Activated CD8-positive, alpha-beta T cell treated with anti-CD3 and anti-CD28 coated beads for 36 hours (primary cell): ENCODE measurements at regions not wholly inside any gene's neighbourhood (a gene's known extent, or its start where the extent isn't known, plus 50 kb on each side); places are given as distances from the start of the nearest gene placed in this dataset.
"Not testable (repeated sequence)": the region's sequence is repeated elsewhere in the genome, so short reads cannot be mapped to it uniquely, and the experiment has no call there.

Experiments
- ATAC-seq: fragments of 200-7000 bp; cut with Tn5 transposase; one replicate; pipeline ENCODE4 v1.10.0; 2021; ENCODE audit warnings: mild to moderate bottlenecking, moderate library complexity
- CTCF ChIA-PET: fragments of 350-600 bp; sonication (Branson Sonifier 250); formaldehyde crosslinking; loops from one replicate; lab custom pipeline; 2021; ENCODE audit warnings: antibody characterized with exemption; lab: Charles Lee
- POLR2A ChIA-PET: fragments of 350-600 bp; sonication (Branson Sonifier 250); formaldehyde crosslinking; loops from one replicate; lab custom pipeline; 2021; ENCODE audit warnings: antibody characterized with exemption; lab: Charles Lee
- DNase-seq: peaks from one replicate; pipeline ENCODE4 v3.0.0-alpha.2; 2020
- H3K27ac Mint-ChIP-seq: one replicate; pipeline ENCODE4 v1.8.0; 2021; ENCODE audit warnings: mild to moderate bottlenecking, mixed read lengths
- H3K27me3 Mint-ChIP-seq: one replicate; pipeline ENCODE4 v1.8.0; 2021; ENCODE audit warnings: mixed read lengths
- H3K36me3 Mint-ChIP-seq: one replicate; pipeline ENCODE4 v1.8.0; 2021; ENCODE audit warnings: low read depth, mixed read lengths
- H3K4me1 Mint-ChIP-seq: one replicate; pipeline ENCODE4 v1.8.0; 2021; ENCODE audit warnings: low read depth, mixed read lengths
- H3K4me3 Mint-ChIP-seq: one replicate; pipeline ENCODE4 v1.8.0; 2021; ENCODE audit warnings: mild to moderate bottlenecking, moderate library complexity, mixed read lengths
- H3K9me3 Mint-ChIP-seq: one replicate; pipeline ENCODE4 v1.8.0; 2021; ENCODE audit warnings: mixed read lengths
- intact Hi-C: fragments of 100-400 bp; cut with micrococcal nuclease; formaldehyde crosslinking; loops from one replicate; pipeline ENCODE4 v1.10.0; 2022
- TF ChIP-seq, protein P1 (sequence below): fragments of 200-600 bp; IDR thresholded peaks from one replicate; pipeline ENCODE4 v1.8.0; 2022; ENCODE audit warnings: antibody characterized with exemption, mild to moderate bottlenecking

GRCh38 chr7:33794959-33795358 lies 110.4 kb upstream of the BMPER start:
- ATAC-seq (no peak), DNase-seq (no peak)
- Mint-ChIP-seq H3K4me1 (no peaks in the 10 kb centered on the region), H3K9me3 (no peaks in the 10 kb centered on the region), H3K27ac (no peak overlapping the region), H3K4me3 (no peak overlapping the region), H3K36me3 (no peaks in the 10 kb centered on the region), H3K27me3 (no peaks in the 10 kb centered on the region)
- intact Hi-C loops = no loop called here
- ChIA-PET CTCF (no interaction called here), POLR2A (no interaction called here)
- TF ChIP-seq, protein P1, sequence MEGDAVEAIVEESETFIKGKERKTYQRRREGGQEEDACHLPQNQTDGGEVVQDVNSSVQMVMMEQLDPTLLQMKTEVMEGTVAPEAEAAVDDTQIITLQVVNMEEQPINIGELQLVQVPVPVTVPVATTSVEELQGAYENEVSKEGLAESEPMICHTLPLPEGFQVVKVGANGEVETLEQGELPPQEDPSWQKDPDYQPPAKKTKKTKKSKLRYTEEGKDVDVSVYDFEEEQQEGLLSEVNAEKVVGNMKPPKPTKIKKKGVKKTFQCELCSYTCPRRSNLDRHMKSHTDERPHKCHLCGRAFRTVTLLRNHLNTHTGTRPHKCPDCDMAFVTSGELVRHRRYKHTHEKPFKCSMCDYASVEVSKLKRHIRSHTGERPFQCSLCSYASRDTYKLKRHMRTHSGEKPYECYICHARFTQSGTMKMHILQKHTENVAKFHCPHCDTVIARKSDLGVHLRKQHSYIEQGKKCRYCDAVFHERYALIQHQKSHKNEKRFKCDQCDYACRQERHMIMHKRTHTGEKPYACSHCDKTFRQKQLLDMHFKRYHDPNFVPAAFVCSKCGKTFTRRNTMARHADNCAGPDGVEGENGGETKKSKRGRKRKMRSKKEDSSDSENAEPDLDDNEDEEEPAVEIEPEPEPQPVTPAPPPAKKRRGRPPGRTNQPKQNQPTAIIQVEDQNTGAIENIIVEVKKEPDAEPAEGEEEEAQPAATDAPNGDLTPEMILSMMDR = no peak

DNA sequence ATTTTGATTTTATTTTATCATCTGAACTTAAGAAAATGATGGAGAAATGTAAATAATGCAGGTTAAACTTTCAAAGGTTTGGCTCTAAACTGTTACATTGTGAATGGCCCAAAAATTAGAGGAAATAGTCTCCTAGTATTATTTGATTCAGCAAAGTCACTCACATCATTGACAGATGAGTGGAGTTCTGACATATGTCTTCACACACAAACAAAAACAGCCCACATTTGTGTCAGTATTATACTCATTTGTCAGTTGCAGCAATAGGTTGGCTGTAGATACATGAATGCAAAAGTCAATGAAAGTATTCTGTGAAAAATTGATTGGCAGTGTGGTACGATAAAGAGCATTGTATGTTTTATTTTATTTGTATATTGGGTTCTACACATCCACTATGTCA lies 108.8 kb upstream of the BMPER start:
- TF ChIP-seq, protein P1 = no peak
- ATAC-seq (no peak), DNase-seq (no peak)
- ChIA-PET CTCF (no interaction called here), POLR2A (no interaction called here)
- H3K36me3 Mint-ChIP-seq = no peaks in the 10 kb centered on the region
- H3K4me1 Mint-ChIP-seq = no peaks in the 10 kb centered on the region
- H3K27me3 Mint-ChIP-seq = no peaks in the 10 kb centered on the region
- intact Hi-C loops = no loop called here
- H3K27ac Mint-ChIP-seq = no peak overlapping the region
- no peak overlapping the region for H3K4me3 Mint-ChIP-seq
- H3K9me3 Mint-ChIP-seq = no peaks in the 10 kb centered on the region

DNA sequence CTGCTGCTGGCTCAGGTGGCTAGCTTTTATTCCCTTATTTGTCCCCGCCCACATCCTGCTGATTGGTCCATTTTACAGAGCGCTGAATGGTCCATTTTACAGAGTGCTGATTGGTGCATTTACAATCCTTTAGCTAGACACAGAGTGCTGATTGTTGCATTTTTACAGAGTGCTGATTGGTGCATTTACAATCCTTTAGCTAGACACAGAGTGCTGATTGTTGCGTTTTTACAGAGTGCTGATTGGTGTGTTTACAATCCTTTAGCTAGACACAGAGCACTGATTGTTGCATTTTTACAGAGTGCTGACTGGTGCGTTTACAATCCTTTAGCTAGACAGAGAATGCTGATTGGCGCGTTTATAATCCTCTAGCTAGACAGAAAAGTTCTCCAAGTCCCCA lies 107.8 kb upstream of the BMPER start:
- H3K9me3 Mint-ChIP-seq, intact Hi-C loops, H3K36me3 Mint-ChIP-seq, H3K27me3 Mint-ChIP-seq, H3K27ac Mint-ChIP-seq, H3K4me1 Mint-ChIP-seq, POLR2A ChIA-PET, H3K4me3 Mint-ChIP-seq, ATAC-seq, DNase-seq: not testable (repeated sequence)
- CTCF ChIA-PET = interaction anchor here (1.4 kb wide), 1 partner anchor 97 kb away, joined by 4 read pairs; no protein-coding TSS in a partner anchor

GRCh38 chr7:33798686-33799325 lies 106.5 kb upstream of the BMPER start:
- POLR2A ChIA-PET = interaction anchor here (0.6 kb wide), 1 partner anchor 8 kb away, joined by 3 read pairs; no protein-coding TSS in a partner anchor
- Mint-ChIP-seq H3K27ac (no peak overlapping the region), H3K4me3 (no peak overlapping the region), H3K4me1 (no peaks in the 10 kb centered on the region), H3K9me3 (no peaks in the 10 kb centered on the region), H3K36me3 (no peaks in the 10 kb centered on the region), H3K27me3 (no peaks in the 10 kb centered on the region)
- CTCF ChIA-PET = interaction anchor here (1.4 kb wide), 1 partner anchor 96 kb away, joined by 4 read pairs; no protein-coding TSS in a partner anchor
- TF ChIP-seq, protein P1 = no peak
- DNase-seq (no peak), ATAC-seq (no peak)
- intact Hi-C loops = no loop called here

DNA sequence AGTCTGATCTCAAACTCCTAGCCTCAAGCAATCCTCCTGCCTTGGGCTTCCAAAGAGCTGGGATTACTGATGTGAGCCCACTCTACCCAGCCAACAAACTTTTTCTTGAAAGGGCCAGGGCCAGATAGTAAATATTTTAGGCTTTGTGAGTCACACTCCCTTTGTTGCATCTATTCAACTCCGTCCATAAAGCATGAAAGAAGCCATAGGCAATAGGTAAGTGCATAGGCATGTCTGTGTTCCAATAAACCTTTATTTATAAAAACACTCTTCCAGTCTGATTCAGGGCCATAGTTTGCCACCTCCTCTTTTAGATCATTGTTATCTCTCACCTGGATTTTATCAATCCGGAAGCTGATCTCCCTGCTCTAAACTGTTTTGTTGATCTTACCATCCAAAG lies 105.6 kb upstream of the BMPER start:
- TF ChIP-seq, protein P1 = no peak
- ChIA-PET CTCF (no interaction called here), POLR2A (no interaction called here)
- H3K4me1 Mint-ChIP-seq = no peaks in the 10 kb centered on the region
- ATAC-seq (no peak), DNase-seq (no peak)
- no peak overlapping the region for H3K27ac Mint-ChIP-seq
- H3K36me3 Mint-ChIP-seq = no peaks in the 10 kb centered on the region
- no peak overlapping the region for H3K4me3 Mint-ChIP-seq
- H3K9me3 Mint-ChIP-seq = no peaks in the 10 kb centered on the region
- intact Hi-C loops = no loop called here
- no peaks in the 10 kb centered on the region for H3K27me3 Mint-ChIP-seq
